Activated naive CD8-positive, alpha-beta T cell treated with anti-CD3 and anti-CD28 coated beads, Interleukin-2, amount 50 U/mL, for 24 hours (primary cell): ENCODE measurements at regions not wholly inside any gene's neighbourhood (a gene's known extent, or its start where the extent isn't known, plus 50 kb on each side); places are given as distances from the start of the nearest gene placed in this dataset.
A peak's percentile ranks its signal among the peaks of the same experiment; 100 is the strongest.

ENCODE experiments used
- ATAC-seq: fragments of 150-1000 bp; cut with Tn5 transposase; one replicate; pipeline ENCODE4 v1.10.0; 2021
- DNase-seq: peaks from one replicate; pipeline ENCODE4 v3.0.0; 2021
- H3K27ac Mint-ChIP-seq: one replicate; pipeline ENCODE4 v1.8.0; 2021; ENCODE audit warnings: mild to moderate bottlenecking, mixed read lengths
- H3K27me3 Mint-ChIP-seq: one replicate; pipeline ENCODE4 v1.8.0; 2021; ENCODE audit warnings: mixed read lengths
- H3K36me3 Mint-ChIP-seq: one replicate; pipeline ENCODE4 v1.8.0; 2021; ENCODE audit warnings: low read depth, mixed read lengths
- H3K4me1 Mint-ChIP-seq: one replicate; pipeline ENCODE4 v1.8.0; 2021; ENCODE audit warnings: mixed read lengths
- H3K4me3 Mint-ChIP-seq: one replicate; pipeline ENCODE4 v1.8.0; 2021; ENCODE audit warnings: mild to moderate bottlenecking, moderate library complexity, mixed read lengths
- H3K9me3 Mint-ChIP-seq: one replicate; pipeline ENCODE4 v1.8.0; 2021; ENCODE audit warnings: mixed read lengths

DNA sequence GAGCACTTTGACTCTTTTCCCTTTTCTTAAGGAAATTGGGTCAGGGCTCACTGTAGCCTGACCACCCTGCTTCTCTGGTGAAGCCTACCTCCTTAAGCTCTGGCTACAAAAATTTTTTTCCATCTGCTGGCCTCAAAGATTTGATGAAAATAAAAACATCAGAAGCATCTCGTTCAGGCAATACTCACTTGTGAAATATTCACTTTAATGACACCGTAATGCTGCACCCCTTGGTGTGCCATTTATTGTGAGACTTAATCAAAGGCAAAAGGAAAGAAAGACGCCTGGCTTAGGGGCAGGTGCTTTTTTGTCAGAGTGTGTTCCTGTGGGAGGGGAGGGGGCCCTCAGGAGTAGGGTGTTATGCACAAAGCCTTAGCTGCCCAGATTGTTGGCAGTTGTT lies 155.0 kb upstream of the TMPO start:
- no peak for ATAC-seq
- H3K4me3 Mint-ChIP-seq: no peak overlapping the region
- no peaks in the 10 kb centered on the region for H3K9me3 Mint-ChIP-seq
- no peak overlapping the region for H3K27ac Mint-ChIP-seq
- no peak for DNase-seq
- H3K27me3 Mint-ChIP-seq: peaks cover 12% of the 10 kb centered on the region
- H3K36me3 Mint-ChIP-seq: no peaks in the 10 kb centered on the region
- H3K4me1 Mint-ChIP-seq: no peaks in the 10 kb centered on the region

DNA sequence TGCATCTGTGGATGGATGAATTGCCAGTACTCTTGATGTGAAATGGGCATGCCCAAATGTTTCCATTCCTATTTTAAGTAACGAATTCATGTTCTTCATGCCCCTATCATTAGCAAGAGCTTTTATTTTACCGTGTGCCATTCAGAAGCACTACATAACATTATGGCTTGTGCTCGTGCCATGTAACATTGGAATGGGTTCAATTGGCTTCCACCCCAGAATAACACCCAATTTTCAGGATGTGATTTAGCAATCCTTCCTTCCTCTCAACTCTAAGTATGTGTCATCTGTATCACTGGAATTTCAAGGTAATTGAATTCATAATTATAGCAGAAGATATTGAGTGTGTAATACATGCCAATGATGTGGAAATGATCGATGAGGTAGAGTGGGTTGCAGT lies 145.8 kb upstream of the TMPO start:
- Mint-ChIP-seq H3K4me1 (peaks cover 3% of the 10 kb centered on the region), H3K27ac (no peak overlapping the region), H3K27me3 (peaks cover 25% of the 10 kb centered on the region), H3K9me3 (no peaks in the 10 kb centered on the region), H3K36me3 (no peaks in the 10 kb centered on the region), H3K4me3 (no peak overlapping the region)
- ATAC-seq (no peak), DNase-seq (no peak)

DNA sequence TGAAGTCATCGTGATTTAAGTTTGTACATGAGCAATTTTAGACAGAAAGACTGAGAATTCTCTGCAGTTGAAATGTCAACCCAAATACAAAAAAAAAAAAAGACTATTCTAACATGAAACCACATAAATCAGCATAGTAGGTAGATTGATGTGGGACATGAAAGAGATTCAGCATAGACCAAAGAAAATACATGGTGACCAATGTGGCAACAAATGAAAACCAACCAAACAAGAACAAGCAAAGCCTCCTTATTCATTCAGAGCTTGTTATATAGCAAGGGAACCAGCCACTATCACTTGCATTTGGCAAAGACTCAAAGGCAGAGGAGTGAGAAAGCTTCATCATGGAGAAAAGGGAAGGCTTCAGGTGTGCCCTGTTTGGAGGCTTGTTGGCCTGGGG lies 144.4 kb upstream of the TMPO start:
- Mint-ChIP-seq H3K36me3 (no peaks in the 10 kb centered on the region), H3K27ac (no peak overlapping the region), H3K4me3 (no peak overlapping the region), H3K4me1 (peaks cover 3% of the 10 kb centered on the region), H3K9me3 (no peaks in the 10 kb centered on the region), H3K27me3 (peaks cover 33% of the 10 kb centered on the region)
- ATAC-seq (no peak), DNase-seq (no peak)

DNA sequence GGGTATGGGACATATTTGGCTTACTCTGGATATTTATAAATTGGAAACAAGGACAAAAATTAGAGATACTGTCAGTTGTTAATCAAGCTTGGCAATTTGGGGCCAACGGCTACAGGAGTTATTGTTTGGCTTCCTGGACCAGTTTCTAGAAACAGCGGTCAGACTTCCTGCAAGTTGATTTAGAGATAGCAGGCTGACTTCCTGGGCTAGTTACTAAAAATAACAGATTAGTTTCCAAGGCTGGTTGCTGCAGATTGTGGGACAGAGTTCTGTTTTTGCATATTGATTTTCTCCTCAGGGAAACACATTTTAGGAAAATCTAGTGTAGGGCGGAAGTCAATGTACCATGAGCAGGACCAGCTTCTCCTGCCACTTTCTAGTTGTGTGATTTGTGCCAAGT lies 144.0 kb upstream of the TMPO start:
- Mint-ChIP-seq H3K9me3 (no peaks in the 10 kb centered on the region), H3K4me1 (peaks cover 3% of the 10 kb centered on the region), H3K27me3 (peaks cover 32% of the 10 kb centered on the region), H3K4me3 (no peak overlapping the region), H3K36me3 (no peaks in the 10 kb centered on the region), H3K27ac (no peak overlapping the region)
- DNase-seq: no peak
- no peak for ATAC-seq

DNA sequence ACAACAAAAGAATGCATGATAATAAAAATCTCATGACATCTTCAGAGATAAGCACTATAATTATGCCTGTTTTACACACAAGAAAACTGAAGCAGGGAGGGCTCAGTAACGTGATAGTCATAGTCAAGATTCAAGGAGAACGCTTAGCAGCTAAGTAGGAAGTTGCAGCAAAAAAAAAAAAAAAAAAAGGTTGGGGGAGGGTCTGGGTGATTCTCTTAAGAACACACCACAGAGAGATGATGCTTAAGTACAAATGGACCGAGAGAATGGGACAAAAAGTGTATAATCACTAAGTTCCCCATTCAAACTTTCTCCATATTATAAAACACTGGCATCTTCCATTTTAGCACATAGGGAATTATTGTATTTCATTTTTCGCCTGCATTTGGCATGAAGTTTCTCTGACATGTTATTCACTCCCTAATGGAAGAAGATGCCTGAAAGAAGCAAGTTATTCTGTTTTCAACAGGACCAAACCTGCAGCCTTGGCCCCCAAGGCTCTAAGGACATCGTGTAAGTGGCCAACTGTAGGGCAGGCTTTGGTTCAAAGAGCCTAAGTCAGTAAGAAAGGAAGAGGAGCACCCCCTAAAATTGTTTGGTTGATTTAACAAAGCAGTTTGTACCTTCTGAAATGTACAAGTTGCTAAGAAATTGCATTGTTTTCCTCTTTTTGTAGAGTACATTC lies 142.9 kb upstream of the TMPO start:
- H3K4me1 Mint-ChIP-seq: peaks cover 3% of the 10 kb centered on the region
- peaks cover 29% of the 10 kb centered on the region for H3K27me3 Mint-ChIP-seq
- ATAC-seq: no peak
- H3K36me3 Mint-ChIP-seq: no peaks in the 10 kb centered on the region
- no peak overlapping the region for H3K4me3 Mint-ChIP-seq
- DNase-seq: no peak
- no peaks in the 10 kb centered on the region for H3K9me3 Mint-ChIP-seq
- H3K27ac Mint-ChIP-seq: no peak overlapping the region

DNA sequence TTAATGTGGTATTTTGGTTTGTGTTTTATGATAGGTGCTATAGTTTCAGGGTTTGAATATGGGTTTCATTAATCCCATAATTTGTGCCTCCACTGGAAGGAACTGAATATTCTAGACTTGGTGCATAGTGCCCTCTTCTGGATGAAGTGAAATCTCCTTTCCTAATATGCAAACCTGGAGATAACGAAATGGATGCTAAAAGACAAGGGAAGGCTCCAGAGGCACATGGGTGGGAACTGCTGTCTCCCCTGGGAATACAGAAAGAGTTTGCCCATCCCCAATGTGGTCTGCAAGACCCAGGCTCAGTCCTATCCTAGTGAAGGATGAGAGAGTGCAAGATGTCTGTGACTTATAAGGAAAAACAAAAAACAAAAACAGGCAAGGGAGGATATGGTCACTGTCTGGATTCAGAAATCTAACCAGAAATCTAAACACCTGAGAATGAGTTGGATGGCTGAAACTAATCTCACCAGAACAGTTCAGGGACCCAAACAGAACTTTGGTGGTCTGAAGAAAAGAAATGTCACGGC lies 142.3 kb upstream of the TMPO start:
- H3K27me3 Mint-ChIP-seq: peaks cover 28% of the 10 kb centered on the region
- DNase-seq (no peak), ATAC-seq (no peak)
- H3K4me1 Mint-ChIP-seq: peaks cover 3% of the 10 kb centered on the region
- H3K27ac Mint-ChIP-seq: no peak overlapping the region
- no peaks in the 10 kb centered on the region for H3K36me3 Mint-ChIP-seq
- no peaks in the 10 kb centered on the region for H3K9me3 Mint-ChIP-seq
- no peak overlapping the region for H3K4me3 Mint-ChIP-seq

DNA sequence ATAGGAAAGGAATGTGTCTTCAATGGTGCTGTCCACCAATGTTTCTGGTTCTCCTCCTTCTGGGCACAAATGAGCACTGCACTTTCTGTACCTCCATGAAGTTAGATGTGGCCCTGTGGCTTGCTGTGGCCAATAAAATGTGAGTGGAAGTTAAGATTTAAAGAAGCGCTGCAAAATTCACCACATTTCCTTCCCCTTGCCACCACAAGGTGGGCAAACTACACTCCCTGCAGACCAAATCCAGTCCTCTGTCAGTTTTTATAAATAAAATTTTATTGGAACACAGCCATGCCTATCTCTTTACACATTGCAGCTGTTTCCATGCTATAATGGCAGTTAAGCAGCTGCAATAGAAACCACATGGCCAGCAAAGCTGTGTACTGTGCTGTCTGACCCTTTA lies 141.4 kb upstream of the TMPO start:
- H3K9me3 Mint-ChIP-seq: no peaks in the 10 kb centered on the region
- H3K36me3 Mint-ChIP-seq: no peaks in the 10 kb centered on the region
- H3K4me3 Mint-ChIP-seq: no peak overlapping the region
- peaks cover 31% of the 10 kb centered on the region for H3K27me3 Mint-ChIP-seq
- H3K4me1 Mint-ChIP-seq: peaks cover 3% of the 10 kb centered on the region
- DNase-seq (no peak), ATAC-seq (no peak)
- H3K27ac Mint-ChIP-seq: no peak overlapping the region

DNA sequence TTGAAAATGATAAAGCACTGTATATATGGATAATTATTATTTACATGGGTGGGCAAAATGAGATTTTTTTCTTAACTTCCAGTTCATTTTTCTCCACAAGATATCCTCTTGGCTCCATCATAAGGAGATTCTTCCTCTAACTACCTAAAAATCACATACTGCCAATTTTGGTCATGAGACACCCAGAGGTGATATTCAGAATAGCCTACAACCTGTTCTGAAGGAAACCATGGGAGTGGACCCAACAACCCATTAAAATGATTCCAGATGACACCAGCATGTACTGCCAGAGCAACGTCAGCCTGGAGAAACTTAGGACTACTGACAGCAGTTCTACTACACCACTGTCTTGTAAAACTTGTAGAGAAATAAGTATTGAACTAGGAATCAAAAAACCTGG lies 136.3 kb upstream of the TMPO start:
- Mint-ChIP-seq H3K9me3 (no peaks in the 10 kb centered on the region), H3K27ac (no peak overlapping the region), H3K4me3 (no peak overlapping the region), H3K4me1 (no peaks in the 10 kb centered on the region), H3K27me3 (peaks cover 19% of the 10 kb centered on the region), H3K36me3 (no peaks in the 10 kb centered on the region)
- ATAC-seq: no peak
- DNase-seq: no peak

DNA sequence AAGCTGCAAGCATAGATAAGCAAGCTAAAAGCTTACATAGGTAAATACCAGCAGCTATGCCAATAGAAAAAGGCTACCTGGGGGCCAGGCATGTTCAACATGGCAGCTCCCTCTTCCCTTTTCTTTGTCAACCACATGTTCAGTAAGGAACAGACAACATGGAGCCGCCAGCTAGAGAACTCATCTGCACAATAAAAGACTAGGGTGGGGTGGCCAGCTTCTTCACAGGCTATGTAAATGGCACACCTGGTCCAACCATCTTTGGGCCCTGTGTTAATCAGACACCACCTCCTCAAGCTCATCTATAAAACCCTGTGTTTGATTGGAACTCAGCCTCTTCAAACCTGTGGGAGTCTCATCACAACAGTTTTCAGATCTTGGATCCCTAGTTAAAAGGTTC lies 129.7 kb upstream of the TMPO start:
- DNase-seq (no peak), ATAC-seq (no peak)
- H3K4me3 Mint-ChIP-seq: no peak overlapping the region
- no peak overlapping the region for H3K27ac Mint-ChIP-seq
- no peaks in the 10 kb centered on the region for H3K4me1 Mint-ChIP-seq
- no peaks in the 10 kb centered on the region for H3K9me3 Mint-ChIP-seq
- H3K36me3 Mint-ChIP-seq: no peaks in the 10 kb centered on the region
- H3K27me3 Mint-ChIP-seq: peaks cover 5% of the 10 kb centered on the region

DNA sequence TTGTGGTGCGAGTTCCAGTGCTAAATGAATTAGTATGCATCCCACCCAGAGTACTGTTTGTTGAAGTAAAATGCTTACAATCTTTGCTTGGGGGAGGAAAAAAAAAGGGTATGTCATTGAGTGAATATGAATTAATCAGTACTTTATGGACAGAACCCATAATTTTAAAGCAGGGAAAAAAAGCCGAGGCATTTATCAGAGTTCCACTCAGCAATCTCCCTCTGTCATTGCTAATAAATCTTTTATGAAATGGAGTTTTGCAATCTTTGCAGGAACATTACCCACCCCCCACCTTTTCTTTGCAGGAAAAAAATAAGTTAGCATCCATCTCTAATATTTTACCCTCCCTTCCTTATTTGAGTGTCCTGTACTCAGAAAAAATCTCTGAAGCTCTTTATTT lies 127.9 kb upstream of the TMPO start:
- H3K27ac Mint-ChIP-seq: no peak overlapping the region
- H3K4me3 Mint-ChIP-seq: no peak overlapping the region
- ATAC-seq (no peak), DNase-seq (no peak)
- no peaks in the 10 kb centered on the region for H3K36me3 Mint-ChIP-seq
- H3K4me1 Mint-ChIP-seq: no peaks in the 10 kb centered on the region
- peaks cover 5% of the 10 kb centered on the region for H3K27me3 Mint-ChIP-seq
- H3K9me3 Mint-ChIP-seq: no peaks in the 10 kb centered on the region

DNA sequence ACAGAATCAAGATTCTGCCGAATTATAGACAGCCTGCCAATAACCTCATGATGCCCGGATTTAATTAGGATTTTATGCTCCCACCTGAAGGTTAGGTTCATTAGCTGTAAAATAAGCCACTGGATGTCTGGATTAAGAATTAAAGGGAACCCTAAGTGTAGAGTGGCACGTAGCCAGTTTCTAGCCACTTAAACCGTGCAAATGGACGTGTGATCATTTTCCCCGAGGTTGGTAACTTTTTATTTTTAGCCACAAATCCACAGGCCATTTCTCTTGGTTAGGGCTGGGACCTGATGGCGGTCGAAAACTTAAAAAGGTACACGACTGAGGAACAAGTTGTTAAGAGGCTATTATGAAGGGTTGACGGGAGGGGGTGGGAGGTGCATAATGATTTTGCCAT lies 127.3 kb upstream of the TMPO start:
- H3K9me3 Mint-ChIP-seq: no peaks in the 10 kb centered on the region
- H3K27ac Mint-ChIP-seq: no peak overlapping the region
- H3K4me1 Mint-ChIP-seq: no peaks in the 10 kb centered on the region
- peaks cover 5% of the 10 kb centered on the region for H3K27me3 Mint-ChIP-seq
- no peaks in the 10 kb centered on the region for H3K36me3 Mint-ChIP-seq
- DNase-seq (no peak), ATAC-seq (no peak)
- H3K4me3 Mint-ChIP-seq: no peak overlapping the region

DNA sequence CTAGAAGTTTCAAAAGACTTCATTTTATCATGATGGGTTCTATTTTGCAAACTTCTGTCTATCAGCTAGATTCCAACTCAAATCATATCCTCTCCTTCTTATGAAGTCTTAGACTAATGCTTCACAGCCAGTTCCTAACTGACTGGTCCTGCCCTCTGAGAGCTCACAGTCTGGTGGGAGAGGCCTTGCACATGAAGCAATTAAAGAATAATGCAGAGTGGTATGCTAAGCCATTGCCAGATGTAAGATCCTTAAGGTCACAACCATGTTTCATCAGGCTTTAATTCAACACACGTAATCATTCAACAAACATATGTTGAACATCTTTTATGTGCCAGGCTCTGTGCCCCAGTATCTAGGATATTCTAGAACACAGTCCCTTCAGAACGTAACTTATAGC lies 125.8 kb upstream of the TMPO start:
- no peaks in the 10 kb centered on the region for H3K9me3 Mint-ChIP-seq
- DNase-seq: no peak
- peaks cover 3% of the 10 kb centered on the region for H3K27me3 Mint-ChIP-seq
- no peaks in the 10 kb centered on the region for H3K36me3 Mint-ChIP-seq
- no peak for ATAC-seq
- no peaks in the 10 kb centered on the region for H3K4me1 Mint-ChIP-seq
- no peak overlapping the region for H3K4me3 Mint-ChIP-seq
- H3K27ac Mint-ChIP-seq: no peak overlapping the region

DNA sequence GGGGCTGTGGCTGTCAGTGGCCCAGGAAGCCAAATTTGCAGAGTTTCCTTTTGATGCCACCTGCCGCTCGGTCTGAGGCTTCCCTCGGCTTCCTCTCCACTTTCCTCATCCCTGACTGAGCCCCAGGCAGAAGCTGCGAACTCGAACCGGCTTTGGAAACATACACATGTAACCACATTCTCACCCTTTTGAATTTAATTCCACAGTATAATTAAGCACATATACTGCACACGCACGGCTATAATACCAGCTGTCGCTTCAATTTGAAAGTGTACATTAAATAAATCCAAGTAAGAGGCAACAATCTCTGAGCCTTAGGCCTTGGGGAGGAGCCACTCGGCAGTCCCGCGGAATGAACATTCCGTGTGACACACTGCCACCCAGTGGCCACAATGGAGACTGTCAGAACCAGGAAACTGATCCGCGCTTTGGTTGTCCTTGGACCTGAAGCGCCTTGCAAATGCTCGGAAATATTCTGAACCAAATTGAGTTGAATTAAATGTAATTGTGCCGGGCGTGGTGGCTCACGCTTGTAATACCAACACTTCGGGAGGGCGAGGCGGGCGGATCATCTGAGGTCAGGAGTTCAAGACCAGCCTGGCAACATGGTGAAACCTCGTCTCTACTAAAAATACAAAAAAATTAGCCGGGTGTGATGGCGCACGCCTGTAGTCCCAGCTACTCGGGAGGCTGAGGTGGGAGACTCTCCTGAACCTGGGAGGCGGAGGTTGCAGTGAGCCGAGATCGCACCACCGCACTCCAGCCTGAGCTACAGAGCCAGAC lies 117.9 kb upstream of the TMPO start:
- DNase-seq (peak; percentile 83), ATAC-seq (peak; percentile 73)
- H3K9me3 Mint-ChIP-seq: no peaks in the 10 kb centered on the region
- H3K36me3 Mint-ChIP-seq: no peaks in the 10 kb centered on the region
- peak overlapping the region; percentile 64 for H3K4me3 Mint-ChIP-seq
- H3K27ac Mint-ChIP-seq: peak overlapping the region; percentile 49
- H3K4me1 Mint-ChIP-seq: peaks cover 33% of the 10 kb centered on the region
- H3K27me3 Mint-ChIP-seq: no peaks in the 10 kb centered on the region

DNA sequence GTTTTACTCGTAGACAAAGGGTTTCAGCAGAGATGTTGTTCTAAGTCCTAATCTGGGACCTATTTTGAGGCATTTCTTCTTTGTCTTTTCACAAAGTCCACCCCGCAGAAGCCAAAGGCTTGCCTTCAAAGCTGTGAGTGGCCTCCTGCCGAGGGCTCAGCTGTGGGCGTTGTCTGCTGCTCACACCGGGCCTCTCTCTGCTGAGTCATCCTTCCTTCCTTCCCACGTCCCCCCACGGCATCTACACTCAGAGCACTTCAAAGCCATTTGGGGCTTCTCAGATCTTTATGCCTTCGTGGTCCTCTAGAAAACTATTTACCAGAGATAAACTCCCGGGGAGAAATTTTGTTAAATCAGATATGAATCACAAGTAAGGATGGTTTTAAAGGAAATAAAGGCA lies 115.9 kb upstream of the TMPO start:
- H3K4me3 Mint-ChIP-seq: peak overlapping the region; percentile 19
- no peaks in the 10 kb centered on the region for H3K27me3 Mint-ChIP-seq
- H3K36me3 Mint-ChIP-seq: no peaks in the 10 kb centered on the region
- peak; percentile 82 for ATAC-seq
- H3K4me1 Mint-ChIP-seq: peaks cover 45% of the 10 kb centered on the region
- no peaks in the 10 kb centered on the region for H3K9me3 Mint-ChIP-seq
- peak; percentile 60 for DNase-seq
- H3K27ac Mint-ChIP-seq: peak overlapping the region; percentile 43

DNA sequence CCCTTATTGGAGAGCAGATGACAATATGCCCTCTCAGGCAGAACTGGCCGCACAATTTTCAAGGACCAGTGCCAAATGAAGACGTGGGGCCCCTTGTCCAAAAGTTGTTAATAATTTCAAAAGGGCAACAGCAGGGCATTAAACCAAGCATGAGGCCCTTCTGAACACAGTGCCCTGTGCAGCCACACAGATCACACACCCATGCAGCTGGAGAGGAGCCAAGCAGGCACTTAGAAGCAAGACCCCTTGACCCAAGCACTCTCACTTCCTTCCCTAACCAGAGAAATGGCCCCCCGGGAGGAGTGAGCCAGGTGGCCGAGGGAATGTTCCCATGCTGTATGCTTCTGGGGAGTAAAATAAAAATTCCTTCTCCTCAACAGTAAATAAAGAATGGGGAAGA lies 114.0 kb upstream of the TMPO start:
- Mint-ChIP-seq H3K4me3 (no peak overlapping the region), H3K27ac (no peak overlapping the region), H3K9me3 (no peaks in the 10 kb centered on the region), H3K4me1 (peaks cover 45% of the 10 kb centered on the region), H3K27me3 (no peaks in the 10 kb centered on the region), H3K36me3 (no peaks in the 10 kb centered on the region)
- DNase-seq: no peak
- no peak for ATAC-seq
